IMR-90 (cell line): ENCODE measurements at regions not wholly inside any gene's neighbourhood (a gene's known extent, or its start where the extent isn't known, plus 50 kb on each side); places are given as distances from the start of the nearest gene placed in this dataset.

Source experiments
- ATAC-seq: fragments of 200-7000 bp; cut with Tn5 transposase; 2 replicates; pipeline ENCODE4 v1.9.1; 2020; ENCODE audit warnings: low read depth, mild to moderate bottlenecking, moderate library complexity
- BruUV-seq: library from RNA; stranded (reverse); fragments of 400-500 nt; replicated peaks from 2 replicates; lab custom pipeline; 2021; lab: Mats Ljungman, UMichigan
- CTCF ChIA-PET: fragments of 300-600 bp; formaldehyde crosslinking; extraction: SDS; loops from one replicate; lab custom pipeline; 2021; ENCODE audit warnings: antibody characterized with exemption; lab: Yijun Ruan, JAX
- POLR2A ChIA-PET: fragments of 300-600 bp; sonication (Branson Sonifier 250); formaldehyde crosslinking; loops from one replicate; lab custom pipeline; 2022; ENCODE audit warnings: antibody characterized with exemption; ENCODE audit not compliant: unreplicated experiment; lab: Charles Lee
- DNase-seq: peaks from one replicate; pipeline ENCODE4 v3.0.0; 2013
- H2AFZ ChIP-seq: replicated peaks from 2 replicates; pipeline ENCODE3; 2013; ENCODE audit warnings: low read length, mild to moderate bottlenecking; ENCODE audit not compliant: poor library complexity
- H2AK5ac ChIP-seq: 2 replicates; pipeline ENCODE4 v1.6.1; 2013; ENCODE audit warnings: low read depth, low read length, inconsistent platforms
- H2AK9ac ChIP-seq: replicated peaks from 2 replicates; pipeline ENCODE3; 2013; ENCODE audit warnings: mild to moderate bottlenecking, low read depth, low read length, moderate library complexity; ENCODE audit not compliant: poor library complexity
- H2BK120ac ChIP-seq: 2 replicates; pipeline ENCODE4 v1.6.1; 2013; ENCODE audit warnings: low read depth, low read length, inconsistent platforms
- H2BK15ac ChIP-seq: 3 replicates; pipeline ENCODE4 v1.6.1; 2013; ENCODE audit warnings: low read depth, low read length, inconsistent platforms
- H2BK20ac ChIP-seq: 2 replicates; pipeline ENCODE4 v1.6.1; 2013; ENCODE audit warnings: low read depth, mild to moderate bottlenecking, inconsistent platforms, low read length, moderate library complexity
- H2BK5ac ChIP-seq: 2 replicates; pipeline ENCODE4 v1.6.1; 2013; ENCODE audit warnings: mild to moderate bottlenecking, low read depth, low read length, inconsistent platforms; ENCODE audit not compliant: poor library complexity, severe bottlenecking
- H3K14ac ChIP-seq: replicated peaks from 2 replicates; pipeline ENCODE4 v1.6.1; 2013; ENCODE audit warnings: low read depth, low read length, inconsistent platforms
- H3K18ac ChIP-seq: 2 replicates; pipeline ENCODE4 v1.6.1; 2013; ENCODE audit warnings: low read depth, low read length, control low read depth
- H3K23ac ChIP-seq: 2 replicates; pipeline ENCODE4 v1.6.1; 2013; ENCODE audit warnings: low read depth, low read length, inconsistent platforms
- H3K27ac ChIP-seq: 2 replicates; pipeline ENCODE4 v1.5.1; 2013; ENCODE audit warnings: mild to moderate bottlenecking, control low read depth, low read length; ENCODE audit not compliant: insufficient read depth
- H3K27me3 ChIP-seq: 2 replicates; pipeline ENCODE4 v1.6.1; 2013; ENCODE audit warnings: low read length; ENCODE audit not compliant: control insufficient read depth, insufficient read depth
- H3K36me3 ChIP-seq: 2 replicates; pipeline ENCODE4 v1.6.1; 2013; ENCODE audit warnings: low read length, mixed read lengths; ENCODE audit not compliant: control insufficient read depth, insufficient read depth
- H3K4ac ChIP-seq: 2 replicates; pipeline ENCODE4 v1.6.1; 2013; ENCODE audit warnings: low read depth, low read length, inconsistent platforms
- H3K4me1 ChIP-seq: 2 replicates; pipeline ENCODE4 v1.6.1; 2013; ENCODE audit warnings: low read length, mixed read lengths; ENCODE audit not compliant: control insufficient read depth, insufficient read depth
- H3K4me2 ChIP-seq: 2 replicates; pipeline ENCODE4 v1.6.1; 2013; ENCODE audit warnings: low read depth, mild to moderate bottlenecking, control low read depth, low read length, moderate library complexity
- H3K4me3 ChIP-seq: 2 replicates; pipeline ENCODE4 v1.5.1; 2013; ENCODE audit warnings: low read depth, mild to moderate bottlenecking, control low read depth, low read length, moderate library complexity; ENCODE audit not compliant: insufficient read depth
- H3K56ac ChIP-seq: 2 replicates; pipeline ENCODE4 v1.6.1; 2013; ENCODE audit warnings: low read length, inconsistent platforms; ENCODE audit not compliant: insufficient read depth; ENCODE audit errors: extremely low read depth
- H3K79me1 ChIP-seq, 2 experiments: 2 replicates each; pipeline ENCODE4 v1.6.1; 2013; ENCODE audit warnings: low read length in 2 of 2, inconsistent platforms in 1 of 2, low read depth in 1 of 2
- H3K9ac ChIP-seq: 2 replicates; pipeline ENCODE4 v1.6.1; 2013; ENCODE audit warnings: low read depth, low read length, control low read depth
- H3K9me1 ChIP-seq: 2 replicates; pipeline ENCODE4 v1.6.1; 2013; ENCODE audit warnings: low read length, inconsistent platforms; ENCODE audit not compliant: insufficient read depth
- H3K9me3 ChIP-seq: 2 replicates; pipeline ENCODE4 v1.6.1; 2013; ENCODE audit warnings: low read length; ENCODE audit not compliant: control insufficient read depth, insufficient read depth
- H4K20me1 ChIP-seq: 2 replicates; pipeline ENCODE4 v1.6.1; 2013; ENCODE audit warnings: low read length, inconsistent platforms; ENCODE audit not compliant: insufficient read depth
- H4K5ac ChIP-seq: 2 replicates; pipeline ENCODE4 v1.6.1; 2013; ENCODE audit warnings: mild to moderate bottlenecking, low read depth, low read length, control low read depth
- H4K8ac ChIP-seq, 2 experiments: 2 replicates each; pipeline ENCODE4 v1.6.1; 2013; ENCODE audit warnings: low read depth in 2 of 2, low read length in 2 of 2, control low read depth in 1 of 2, inconsistent platforms in 1 of 2
- H4K91ac ChIP-seq: 2 replicates; pipeline ENCODE4 v1.6.1; 2013; ENCODE audit warnings: low read depth, low read length, inconsistent platforms; ENCODE audit not compliant: insufficient read depth
- BHLHE40 ChIP-seq: fragments of 150-350 bp; IDR thresholded peaks from 2 replicates; pipeline ENCODE4 v1.6.1; 2016; ENCODE audit warnings: mild to moderate bottlenecking, low read depth, low read length
- CEBPB ChIP-seq: IDR thresholded peaks from 2 replicates; pipeline ENCODE4 v1.6.1; 2012; ENCODE audit warnings: low read depth, low read length, improper control_type of control experiment
- CHD1 ChIP-seq: IDR thresholded peaks from 2 replicates; pipeline ENCODE4 v1.6.1; 2012; ENCODE audit warnings: low read depth, low read length, improper control_type of control experiment
- ELK1 ChIP-seq: fragments of 150-350 bp; IDR thresholded peaks from 2 replicates; pipeline ENCODE4 v1.6.1; 2016; ENCODE audit warnings: low read depth, mild to moderate bottlenecking, low read length, moderate library complexity, borderline replicate concordance
- FOS ChIP-seq: fragments of 150-350 bp; IDR thresholded peaks from 2 replicates; pipeline ENCODE4 v1.6.1; 2016; ENCODE audit warnings: low read depth, low read length
- MAFK ChIP-seq: IDR thresholded peaks from 2 replicates; pipeline ENCODE4 v1.6.1; 2012; ENCODE audit warnings: low read depth, low read length, improper control_type of control experiment
- MAZ ChIP-seq: IDR thresholded peaks from 2 replicates; pipeline ENCODE4 v1.6.1; 2012; ENCODE audit warnings: low read depth, mild to moderate bottlenecking, low read length, improper control_type of control experiment, moderate library complexity, borderline replicate concordance
- MXI1 ChIP-seq: IDR thresholded peaks from 2 replicates; pipeline ENCODE4 v1.6.1; 2012; ENCODE audit warnings: low read depth, mild to moderate bottlenecking, low read length, moderate library complexity, borderline replicate concordance
- NFE2L2 ChIP-seq: fragments of 150-350 bp; IDR thresholded peaks from 2 replicates; pipeline ENCODE4 v1.6.1; 2016; ENCODE audit warnings: low read depth, mild to moderate bottlenecking, low read length
- POLR2A ChIP-seq: IDR thresholded peaks from 2 replicates; pipeline ENCODE4 v1.6.1; 2012; ENCODE audit warnings: mild to moderate bottlenecking, low read depth, low read length
- RAD21 ChIP-seq: IDR thresholded peaks from 2 replicates; pipeline ENCODE4 v1.6.1; 2012; ENCODE audit warnings: low read length, improper control_type of control experiment
- RCOR1 ChIP-seq: IDR thresholded peaks from 2 replicates; pipeline ENCODE4 v1.6.1; 2012; ENCODE audit warnings: mild to moderate bottlenecking, low read length, improper control_type of control experiment; ENCODE audit not compliant: insufficient replicate concordance
- RFX5 ChIP-seq: IDR thresholded peaks from 2 replicates; pipeline ENCODE4 v1.8.0; 2012; ENCODE audit warnings: low read depth, mild to moderate bottlenecking, low read length, moderate library complexity
- SMC3 ChIP-seq: fragments of 150-350 bp; IDR thresholded peaks from 2 replicates; pipeline ENCODE4 v1.6.1; 2016; ENCODE audit warnings: low read depth, mild to moderate bottlenecking, antibody characterized with exemption, low read length, moderate library complexity
- USF2 ChIP-seq: fragments of 150-350 bp; IDR thresholded peaks from 2 replicates; pipeline ENCODE4 v1.6.1; 2017; ENCODE audit warnings: mild to moderate bottlenecking, antibody characterized with exemption, low read length, low read depth
- WGBS, 2 experiments: methylation state at CpG; one replicate each; pipeline versions ENCODE4 v1.1.5 to v1.1.7; 2013; ENCODE audit warnings: missing lambda C conversion rate in 2 of 2; ENCODE audit not compliant: insufficient read length in 1 of 2; ENCODE audit errors: extremely low coverage in 2 of 2; 5-methylcytosine and 5-hydroxymethylcytosine counted together
- dilution Hi-C: fragments of 300-500 bp; cut with HindIII; formaldehyde crosslinking; loops from one replicate; pipeline ENCODE4 v1.14.3; 2018; ENCODE audit warnings: low sequenced_read_pairs; ENCODE audit not compliant: unreplicated experiment
- in situ Hi-C: fragments of 300-500 bp; cut with MboI; formaldehyde crosslinking; loops from 3 replicates; pipeline ENCODE4 v1.14.3; 2019; ENCODE audit warnings: low sequenced_read_pairs, inconsistent platforms, mixed read lengths
- intact Hi-C: fragments of 100-400 bp; cut with micrococcal nuclease; formaldehyde crosslinking; loops from 2 replicates; pipeline ENCODE4 v1.10.0; 2022
- TF ChIP-seq, protein P1 (sequence below): conservative IDR thresholded peaks from 2 replicates; pipeline ENCODE4 v1.5.1; 2012; ENCODE audit warnings: mild to moderate bottlenecking, low read depth, low read length, improper control_type of control experiment

GRCh38 chr5:87751824-87752223 lies 339.1 kb upstream of the CCNH start:
- Histone ChIP-seq H3K23ac (no peak overlapping the region), H3K56ac (no peak overlapping the region), H2AK5ac (no peak overlapping the region), H3K9me1 (no peaks in the 10 kb centered on the region), H3K4me2 (no peak overlapping the region), H2BK5ac (no peak overlapping the region), H2AFZ (no peak overlapping the region), H2AK9ac (no peak overlapping the region), H3K18ac (no peak overlapping the region), H4K91ac (no peak overlapping the region), H3K36me3 (no peaks in the 10 kb centered on the region), H2BK120ac (no peak overlapping the region), H3K9ac (no peak overlapping the region), H3K4me1 (no peaks in the 10 kb centered on the region), H3K4ac (no peak overlapping the region), H3K79me1 (no peaks in the 10 kb centered on the region), H4K5ac (no peak overlapping the region), H2BK15ac (no peak overlapping the region), H3K27me3 (no peaks in the 10 kb centered on the region), H3K27ac (no peak overlapping the region), H3K14ac (no peak overlapping the region), H2BK20ac (no peak overlapping the region), H3K4me3 (no peak overlapping the region), H3K9me3 (no peaks in the 10 kb centered on the region), H4K20me1 (no peaks in the 10 kb centered on the region), H4K8ac (no peak overlapping the region)
- in situ Hi-C loops = no loop called here
- TF ChIP-seq RFX5 = no peak
- TF ChIP-seq ELK1 = no peak
- TF ChIP-seq CHD1 = no peak
- TF ChIP-seq SMC3 = no peak
- no peak for TF ChIP-seq FOS
- no peak for TF ChIP-seq BHLHE40
- no peak for TF ChIP-seq MXI1
- no peak for TF ChIP-seq RAD21
- no peak for TF ChIP-seq USF2
- TF ChIP-seq CEBPB = no peak
- TF ChIP-seq MAZ = no peak
- TF ChIP-seq, protein P1, sequence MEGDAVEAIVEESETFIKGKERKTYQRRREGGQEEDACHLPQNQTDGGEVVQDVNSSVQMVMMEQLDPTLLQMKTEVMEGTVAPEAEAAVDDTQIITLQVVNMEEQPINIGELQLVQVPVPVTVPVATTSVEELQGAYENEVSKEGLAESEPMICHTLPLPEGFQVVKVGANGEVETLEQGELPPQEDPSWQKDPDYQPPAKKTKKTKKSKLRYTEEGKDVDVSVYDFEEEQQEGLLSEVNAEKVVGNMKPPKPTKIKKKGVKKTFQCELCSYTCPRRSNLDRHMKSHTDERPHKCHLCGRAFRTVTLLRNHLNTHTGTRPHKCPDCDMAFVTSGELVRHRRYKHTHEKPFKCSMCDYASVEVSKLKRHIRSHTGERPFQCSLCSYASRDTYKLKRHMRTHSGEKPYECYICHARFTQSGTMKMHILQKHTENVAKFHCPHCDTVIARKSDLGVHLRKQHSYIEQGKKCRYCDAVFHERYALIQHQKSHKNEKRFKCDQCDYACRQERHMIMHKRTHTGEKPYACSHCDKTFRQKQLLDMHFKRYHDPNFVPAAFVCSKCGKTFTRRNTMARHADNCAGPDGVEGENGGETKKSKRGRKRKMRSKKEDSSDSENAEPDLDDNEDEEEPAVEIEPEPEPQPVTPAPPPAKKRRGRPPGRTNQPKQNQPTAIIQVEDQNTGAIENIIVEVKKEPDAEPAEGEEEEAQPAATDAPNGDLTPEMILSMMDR = no peak
- TF ChIP-seq MAFK = no peak
- no peak for TF ChIP-seq NFE2L2
- TF ChIP-seq POLR2A = no peak
- no peak for TF ChIP-seq RCOR1
- POLR2A ChIA-PET = no interaction called here
- no TSS peak for BruUV-seq
- no peak for DNase-seq
- CTCF ChIA-PET = interaction anchor here (1.4 kb wide), 1 partner anchor 939 kb away, joined by 3 read pairs; no protein-coding TSS in a partner anchor
- dilution Hi-C loops = no loop called here
- no peak for ATAC-seq
- 100% methylated on average over 1 of the region's 4 CpGs; no CpG with 5 or more reads in 1 of the 2 experiments for WGBS, 2 experiments
- intact Hi-C loops = no loop called here
